Body of pancreas (tissue), 4 donors: ENCODE measurements at regions not wholly inside any gene's neighbourhood (a gene's known extent, or its start where the extent isn't known, plus 50 kb on each side); places are given as distances from the start of the nearest gene placed in this dataset.

ENCODE experiments used
- ATAC-seq: fragments of 150-250 bp; one replicate; pipeline ENCODE4 v1.9.1; 2016
- DNase-seq, 4 donors: peaks; one replicate each; pipeline ENCODE4 v3.0.0-alpha.2; 2019
- H3K27ac ChIP-seq, 4 donors: fragments of 200-600 bp; sonication (generic); 1 replicate in 3 of 4; 2 replicates in 1 of 4; pipeline versions ENCODE4 v1.5.1 to v1.6.1; 2016 to 2019; ENCODE audit warnings: mild to moderate bottlenecking in 1 of 4, mixed read lengths in 1 of 4, moderate library complexity in 1 of 4
- H3K27me3 ChIP-seq, 2 donors: fragments of 200-600 bp; sonication (generic); one replicate each; pipeline ENCODE4 v1.6.0; 2016; ENCODE audit warnings: mild to moderate bottlenecking in 1 of 2
- H3K36me3 ChIP-seq, 2 donors: fragments of 200-600 bp; sonication (generic); replicated peaks in 1 of 2; 2 replicates each; pipeline ENCODE4 v1.5.1; 2016; ENCODE audit warnings: low read depth in 2 of 2; ENCODE audit not compliant: insufficient read depth in 1 of 2
- H3K4me1 ChIP-seq: fragments of 200-600 bp; sonication (generic); one replicate; pipeline ENCODE4 v1.6.0; 2016
- H3K4me3 ChIP-seq, 2 donors: fragments of 200-600 bp; sonication (generic); 1 replicate in 1 of 2; 2 replicates in 1 of 2; pipeline ENCODE4 v1.5.1; 2016 to 2019
- H3K9me3 ChIP-seq, 3 donors: fragments of 200-600 bp; sonication (generic); 1 replicate in 2 of 3; 2 replicates in 1 of 3; pipeline ENCODE4 v1.5.1; 2016
- POLR2A ChIP-seq, 3 donors: fragments of 450-650 bp; IDR thresholded peaks; one replicate each; pipeline ENCODE4 v1.6.1; 2016; ENCODE audit warnings: antibody characterized with exemption in 3 of 3, mild to moderate bottlenecking in 2 of 3
- WGBS, 2 donors: methylation state at CpG; one replicate each; pipeline ENCODE4 v1.1.5; 2017; 5-methylcytosine and 5-hydroxymethylcytosine counted together
- intact Hi-C: fragments of 100-400 bp; cut with DNase I; formaldehyde crosslinking; loops from one replicate; pipeline ENCODE4 v1.15.1; 2023
- TF ChIP-seq, protein P1 (sequence below), 7 experiments: fragments of 450-650 bp in 4 of 7; fragments of 200-600 bp in 3 of 7; sonication (generic) in 3 of 7; IDR thresholded peaks; one replicate each; pipeline ENCODE4 v1.5.1; 2016 to 2019; ENCODE audit warnings: antibody characterized with exemption in 7 of 7

DNA sequence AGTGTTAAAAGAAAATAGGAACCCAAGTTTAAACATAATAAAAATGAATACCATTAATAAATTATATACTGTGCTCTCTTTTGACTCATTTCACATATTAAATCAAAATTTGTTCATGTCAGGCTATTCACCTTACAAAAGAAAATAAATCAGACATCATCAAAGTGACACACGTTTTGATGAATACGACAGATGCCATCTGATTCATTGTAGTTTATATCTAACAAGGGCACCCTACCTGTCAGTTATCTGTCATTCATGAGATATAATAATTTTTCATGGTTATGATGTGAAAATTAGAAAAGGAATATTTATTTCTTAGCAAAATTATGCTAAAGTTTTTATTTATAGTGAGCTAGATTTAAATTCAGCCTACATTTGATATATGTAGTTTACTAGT lies 188.1 kb upstream of the PCDH17 start:
- Histone ChIP-seq H3K27ac (no peak overlapping the region), H3K9me3 (no peaks in the 10 kb centered on the region), H3K4me1 (no peaks in the 10 kb centered on the region), H3K36me3 (no peaks in the 10 kb centered on the region), H3K4me3 (no peak overlapping the region), H3K27me3 (no peaks in the 10 kb centered on the region)
- no peak for TF ChIP-seq POLR2A (IDR thresholded peaks at IDR 0.05)
- TF ChIP-seq, protein P1, sequence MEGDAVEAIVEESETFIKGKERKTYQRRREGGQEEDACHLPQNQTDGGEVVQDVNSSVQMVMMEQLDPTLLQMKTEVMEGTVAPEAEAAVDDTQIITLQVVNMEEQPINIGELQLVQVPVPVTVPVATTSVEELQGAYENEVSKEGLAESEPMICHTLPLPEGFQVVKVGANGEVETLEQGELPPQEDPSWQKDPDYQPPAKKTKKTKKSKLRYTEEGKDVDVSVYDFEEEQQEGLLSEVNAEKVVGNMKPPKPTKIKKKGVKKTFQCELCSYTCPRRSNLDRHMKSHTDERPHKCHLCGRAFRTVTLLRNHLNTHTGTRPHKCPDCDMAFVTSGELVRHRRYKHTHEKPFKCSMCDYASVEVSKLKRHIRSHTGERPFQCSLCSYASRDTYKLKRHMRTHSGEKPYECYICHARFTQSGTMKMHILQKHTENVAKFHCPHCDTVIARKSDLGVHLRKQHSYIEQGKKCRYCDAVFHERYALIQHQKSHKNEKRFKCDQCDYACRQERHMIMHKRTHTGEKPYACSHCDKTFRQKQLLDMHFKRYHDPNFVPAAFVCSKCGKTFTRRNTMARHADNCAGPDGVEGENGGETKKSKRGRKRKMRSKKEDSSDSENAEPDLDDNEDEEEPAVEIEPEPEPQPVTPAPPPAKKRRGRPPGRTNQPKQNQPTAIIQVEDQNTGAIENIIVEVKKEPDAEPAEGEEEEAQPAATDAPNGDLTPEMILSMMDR (IDR thresholded peaks at IDR 0.05): no peak
- intact Hi-C loops: no loop called here
- ATAC-seq: no peak
- WGBS, 2 donors: 59 to 69% methylated on average over 2 of the region's 2 CpGs
- no peak for DNase-seq

DNA sequence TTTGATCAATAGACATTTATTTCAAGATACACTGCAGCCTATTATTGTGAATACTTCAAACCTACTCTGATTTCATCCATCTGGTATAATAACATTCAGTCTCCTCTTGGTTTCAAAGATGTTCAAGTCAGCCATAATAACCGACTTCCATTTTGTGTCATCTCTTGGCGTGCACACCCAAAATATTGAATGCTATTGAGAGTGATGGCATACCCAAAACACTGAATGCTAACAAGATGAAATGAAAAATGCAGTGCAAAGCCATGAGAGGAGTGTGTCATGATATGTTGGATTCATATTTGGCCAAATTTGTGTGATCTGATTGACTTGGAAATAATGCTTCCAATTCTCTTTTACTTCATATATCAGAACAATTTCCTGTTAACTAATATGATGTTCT lies 181.2 kb upstream of the PCDH17 start:
- DNase-seq (no peak), ATAC-seq (no peak)
- TF ChIP-seq POLR2A (IDR thresholded peaks at IDR 0.05): no peak
- TF ChIP-seq, protein P1 (IDR thresholded peaks at IDR 0.05): no peak
- H3K4me1 ChIP-seq: no peaks in the 10 kb centered on the region
- intact Hi-C loops: no loop called here
- no peaks in the 10 kb centered on the region for H3K36me3 ChIP-seq
- H3K4me3 ChIP-seq: no peak overlapping the region
- 60 to 72% methylated on average over 2 of the region's 2 CpGs for WGBS, 2 donors
- no peaks in the 10 kb centered on the region for H3K9me3 ChIP-seq
- no peak overlapping the region for H3K27ac ChIP-seq
- H3K27me3 ChIP-seq: no peaks in the 10 kb centered on the region

- intact Hi-C loops: no loop called here
- H3K4me3 ChIP-seq: no peak overlapping the region
- no peak for DNase-seq
- H3K36me3 ChIP-seq: no peaks in the 10 kb centered on the region
- no peak overlapping the region for H3K27ac ChIP-seq
- TF ChIP-seq, protein P1 (IDR thresholded peaks at IDR 0.05): no peak
- TF ChIP-seq POLR2A (IDR thresholded peaks at IDR 0.05): no peak
- no peak for ATAC-seq
- no peaks in the 10 kb centered on the region for H3K27me3 ChIP-seq
- no peaks in the 10 kb centered on the region for H3K4me1 ChIP-seq
- WGBS, 2 donors: 46 to 55% methylated on average over 2 of the region's 2 CpGs
- H3K9me3 ChIP-seq: no peaks in the 10 kb centered on the region
Observed at GRCh38 chr13:57452228-57452627, 179.3 kb upstream of the PCDH17 start.

DNA sequence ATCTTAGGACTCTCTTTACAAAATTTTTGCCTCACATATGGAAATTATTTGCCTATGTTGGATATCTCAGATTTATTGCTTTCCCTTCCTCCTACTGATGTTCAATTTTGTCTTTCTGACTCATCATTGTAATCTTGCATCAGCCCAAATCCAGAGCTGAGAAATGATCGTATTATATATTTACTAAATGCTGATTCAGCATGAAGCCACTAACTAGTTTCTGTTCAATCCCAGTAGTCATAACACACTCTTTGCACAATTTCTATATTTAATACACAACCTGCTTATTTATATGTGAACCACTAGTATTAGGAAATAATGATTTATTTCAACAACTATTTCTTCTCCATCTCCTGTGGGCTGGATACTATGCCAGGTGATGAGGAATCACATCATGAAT lies 161.1 kb upstream of the PCDH17 start:
- no peaks in the 10 kb centered on the region for H3K36me3 ChIP-seq
- H3K9me3 ChIP-seq: no peaks in the 10 kb centered on the region
- intact Hi-C loops: no loop called here
- no peak for TF ChIP-seq POLR2A (IDR thresholded peaks at IDR 0.05)
- TF ChIP-seq, protein P1 (IDR thresholded peaks at IDR 0.05): no peak
- DNase-seq (no peak), ATAC-seq (no peak)
- no peaks in the 10 kb centered on the region for H3K4me1 ChIP-seq
- 57 to 63% methylated on average over 1 of the region's 1 CpG for WGBS, 2 donors
- H3K27ac ChIP-seq: no peak overlapping the region
- H3K4me3 ChIP-seq: no peak overlapping the region
- no peaks in the 10 kb centered on the region for H3K27me3 ChIP-seq

DNA sequence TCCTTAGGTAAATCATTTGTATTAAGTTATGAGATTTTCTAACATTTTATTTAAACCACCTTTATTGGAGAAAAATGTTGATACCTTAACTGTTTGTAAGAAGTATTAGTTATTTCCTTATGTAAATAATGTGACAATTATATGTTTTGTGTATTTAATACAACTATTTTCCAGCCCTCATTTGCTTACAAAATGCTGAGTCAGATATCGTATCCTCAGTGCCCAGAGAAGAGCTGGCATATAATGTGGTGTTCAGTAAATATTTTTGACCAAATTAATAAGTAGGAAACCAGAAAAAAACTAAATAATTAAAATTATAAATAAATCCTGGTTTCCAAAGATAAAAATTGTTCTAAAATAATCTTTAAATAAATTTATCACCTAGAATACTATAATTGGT lies 140.2 kb upstream of the PCDH17 start:
- Histone ChIP-seq H3K4me3 (no peak overlapping the region), H3K27me3 (no peaks in the 10 kb centered on the region), H3K36me3 (no peaks in the 10 kb centered on the region), H3K4me1 (no peaks in the 10 kb centered on the region), H3K27ac (no peak overlapping the region), H3K9me3 (no peaks in the 10 kb centered on the region)
- ATAC-seq (no peak), DNase-seq (no peak)
- intact Hi-C loops: no loop called here
- TF ChIP-seq, protein P1 (IDR thresholded peaks at IDR 0.05): no peak
- no peak for TF ChIP-seq POLR2A (IDR thresholded peaks at IDR 0.05)
- WGBS, 2 donors: 53 to 66% methylated on average over 1 of the region's 1 CpG
